ENCODE measurements at regions not wholly inside any gene's neighbourhood (a gene's known extent, or its start where the extent isn't known, plus 50 kb on each side); places are given as distances from the start of the nearest gene placed in this dataset.

DNA sequence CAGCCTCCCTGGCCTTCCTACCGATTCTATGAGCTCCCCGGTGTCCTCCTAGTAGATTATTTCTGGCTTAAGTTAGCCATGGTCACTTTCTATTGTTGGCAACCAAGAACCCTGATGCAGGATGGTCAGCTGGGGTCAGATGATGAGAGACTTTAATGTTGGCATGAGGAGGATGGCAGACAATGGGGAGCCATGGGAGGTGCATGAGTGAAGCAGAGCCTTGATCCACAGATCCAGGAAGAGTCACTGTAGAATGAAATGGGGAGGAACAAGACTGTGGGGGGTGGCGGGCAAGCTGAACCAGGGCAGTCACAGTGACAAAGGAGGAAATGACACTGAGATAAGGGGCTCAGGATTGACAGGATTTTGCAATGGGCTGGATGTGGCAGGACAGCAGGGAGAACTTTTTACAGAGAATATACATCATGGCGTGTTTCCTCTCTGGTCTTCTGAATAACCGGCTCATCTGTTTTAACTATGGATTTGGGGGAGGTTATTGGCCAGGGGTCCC is 60.9 kb downstream of the RPLP1 start:
- TF ChIP-seq, protein P1, sequence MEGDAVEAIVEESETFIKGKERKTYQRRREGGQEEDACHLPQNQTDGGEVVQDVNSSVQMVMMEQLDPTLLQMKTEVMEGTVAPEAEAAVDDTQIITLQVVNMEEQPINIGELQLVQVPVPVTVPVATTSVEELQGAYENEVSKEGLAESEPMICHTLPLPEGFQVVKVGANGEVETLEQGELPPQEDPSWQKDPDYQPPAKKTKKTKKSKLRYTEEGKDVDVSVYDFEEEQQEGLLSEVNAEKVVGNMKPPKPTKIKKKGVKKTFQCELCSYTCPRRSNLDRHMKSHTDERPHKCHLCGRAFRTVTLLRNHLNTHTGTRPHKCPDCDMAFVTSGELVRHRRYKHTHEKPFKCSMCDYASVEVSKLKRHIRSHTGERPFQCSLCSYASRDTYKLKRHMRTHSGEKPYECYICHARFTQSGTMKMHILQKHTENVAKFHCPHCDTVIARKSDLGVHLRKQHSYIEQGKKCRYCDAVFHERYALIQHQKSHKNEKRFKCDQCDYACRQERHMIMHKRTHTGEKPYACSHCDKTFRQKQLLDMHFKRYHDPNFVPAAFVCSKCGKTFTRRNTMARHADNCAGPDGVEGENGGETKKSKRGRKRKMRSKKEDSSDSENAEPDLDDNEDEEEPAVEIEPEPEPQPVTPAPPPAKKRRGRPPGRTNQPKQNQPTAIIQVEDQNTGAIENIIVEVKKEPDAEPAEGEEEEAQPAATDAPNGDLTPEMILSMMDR (IDR thresholded peaks at IDR 0.05) = no peak
- no peak for TF ChIP-seq POLR2A (IDR thresholded peaks at IDR 0.05)

Data from tibial nerve (tissue), 3 donors.